ENCODE measurements at regions not wholly inside any gene's neighbourhood (a gene's known extent, or its start where the extent isn't known, plus 50 kb on each side); places are given as distances from the start of the nearest gene placed in this dataset.
A peak's percentile ranks its signal among the peaks of the same experiment; 100 is the strongest.

DNA sequence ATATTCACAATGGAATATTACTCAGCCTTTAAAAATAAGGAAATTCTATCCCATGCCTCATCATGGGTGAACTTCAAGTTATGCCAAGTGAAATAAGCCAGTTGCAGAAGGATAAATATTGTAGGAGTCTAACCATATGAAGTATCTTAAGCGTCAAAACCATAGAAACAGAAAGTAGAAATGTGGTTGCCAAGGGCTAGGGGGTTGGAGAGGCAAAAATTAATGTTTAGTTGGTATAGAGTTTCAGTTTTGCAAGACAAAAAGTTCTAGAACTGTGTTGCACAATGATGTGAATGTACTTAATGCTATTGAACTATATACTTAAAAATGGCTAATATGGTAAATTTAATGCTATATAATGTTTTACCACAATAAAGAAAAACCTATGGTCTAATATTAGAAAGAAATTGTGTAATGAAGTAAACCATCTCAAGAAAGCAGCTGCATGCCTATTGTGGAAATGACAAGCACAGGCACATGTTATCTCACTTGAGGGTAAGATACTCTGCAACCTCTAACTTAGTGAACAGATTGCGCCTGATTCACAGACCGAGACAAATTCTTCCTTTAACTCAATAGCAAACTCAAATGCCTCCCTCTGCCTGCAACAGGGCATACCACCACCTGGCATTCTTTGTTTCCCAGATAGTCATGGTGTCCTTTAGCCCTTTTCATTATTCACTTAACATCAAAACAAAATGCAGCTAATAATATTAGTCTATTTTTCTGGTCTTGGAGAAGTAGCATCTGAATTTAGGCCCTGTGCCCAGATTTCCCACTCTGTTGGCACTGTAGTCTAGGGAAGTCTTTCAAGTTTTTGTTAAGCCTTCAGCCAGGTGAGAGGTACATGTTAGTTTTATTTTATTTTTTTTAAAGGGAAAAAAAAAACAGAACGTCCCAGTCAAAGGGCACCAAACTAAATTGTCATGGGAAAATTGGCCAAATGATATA, 80.2 kb upstream of the ACP3 start:
- no peak for DNase-seq (ENCODE audit: low read depth, low spot score)

DNA sequence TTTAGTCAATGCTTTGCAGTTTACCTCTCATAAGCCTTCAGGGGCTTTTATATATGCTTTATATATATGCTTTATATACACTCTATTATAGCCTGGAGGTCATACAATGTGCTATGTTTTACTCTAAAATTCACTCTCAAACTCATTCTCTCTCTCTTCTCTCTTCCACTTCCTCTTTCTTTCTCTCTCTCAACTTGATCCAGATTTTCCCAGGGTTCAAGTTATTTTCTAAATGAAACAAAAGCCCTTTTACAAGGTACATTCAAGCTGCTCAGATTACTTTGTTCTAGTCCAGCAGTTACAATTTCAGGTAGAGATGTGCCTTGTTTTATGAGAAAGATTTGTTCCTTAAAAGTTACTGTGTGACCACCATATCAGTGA, 79.6 kb upstream of the ACP3 start:
- no peak for DNase-seq (ENCODE audit: low read depth, low spot score)

DNA sequence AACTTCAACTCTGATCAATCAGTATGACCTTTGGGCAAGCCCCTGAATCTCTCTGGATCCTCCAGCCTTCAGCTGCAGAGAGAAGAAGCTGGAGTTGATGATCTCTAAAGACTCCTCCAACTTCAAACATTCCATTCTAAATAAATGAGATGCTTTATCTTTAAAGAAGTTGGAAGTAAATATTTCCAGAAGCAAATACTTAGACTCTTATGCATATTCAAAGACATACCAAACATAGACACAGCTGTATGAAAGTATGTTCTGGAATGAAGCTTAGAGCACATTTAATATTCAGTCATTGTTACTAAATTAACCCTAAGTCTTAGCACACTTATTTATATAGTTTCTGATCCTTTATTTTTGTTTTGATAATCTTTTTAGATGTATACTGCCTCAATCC, 77.6 kb upstream of the ACP3 start:
- no peak for DNase-seq (ENCODE audit: low read depth, low spot score)

DNA sequence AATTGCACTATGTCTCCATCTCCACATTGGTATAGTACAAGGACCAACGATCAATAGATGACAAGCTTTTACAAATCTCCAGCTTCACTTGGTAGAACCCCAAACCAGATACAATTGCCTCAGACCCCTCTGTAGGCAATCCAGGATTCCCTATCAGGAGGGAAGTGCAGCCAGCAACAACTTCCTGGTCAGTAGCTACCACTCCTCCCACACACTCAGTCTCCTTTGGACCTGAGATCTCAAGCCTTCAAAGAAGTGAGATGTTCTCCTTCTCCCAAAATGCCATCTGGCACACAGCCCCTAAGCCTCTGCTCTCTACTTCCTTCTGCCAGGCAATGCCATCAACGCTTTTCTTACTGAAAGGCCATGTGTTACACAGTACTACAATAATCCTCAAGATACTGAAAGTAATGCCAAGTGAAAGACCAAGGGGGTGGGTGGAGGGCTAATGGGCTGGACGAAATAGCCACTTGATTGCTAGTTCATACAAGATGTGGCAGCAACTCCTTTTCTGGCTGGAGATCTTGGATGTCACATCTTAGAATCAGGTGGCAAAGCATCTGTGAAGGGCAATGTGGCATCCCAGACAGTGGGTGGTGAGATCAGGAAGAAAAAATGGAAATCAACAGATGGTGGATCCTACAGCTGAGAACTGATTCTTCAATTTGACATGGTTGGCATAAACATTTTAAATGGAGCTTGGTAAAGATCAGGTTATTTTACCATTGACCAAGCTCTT, 75.3 kb upstream of the ACP3 start:
- no peak for DNase-seq (ENCODE audit: low read depth, low spot score)

DNA sequence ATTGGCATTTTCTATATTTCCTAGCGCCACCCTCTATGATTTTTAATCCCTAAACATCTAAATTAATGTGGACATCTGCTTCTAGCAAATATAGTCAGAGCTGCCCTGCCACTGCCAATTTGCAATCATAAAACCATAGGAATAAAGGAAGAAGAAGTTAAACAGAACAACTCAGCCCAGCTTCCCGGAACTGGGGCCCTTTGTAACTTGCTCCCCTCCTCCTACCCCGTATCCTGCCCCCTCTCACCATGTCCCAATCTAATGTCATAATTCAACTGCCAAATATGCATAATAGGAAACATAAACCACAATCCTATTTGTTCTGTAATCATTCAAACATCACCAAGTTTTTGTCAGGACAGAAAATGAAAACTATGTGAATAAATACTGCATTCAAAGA, 74.4 kb upstream of the ACP3 start:
- DNase-seq (ENCODE audit: low read depth, low spot score) = no peak

DNA sequence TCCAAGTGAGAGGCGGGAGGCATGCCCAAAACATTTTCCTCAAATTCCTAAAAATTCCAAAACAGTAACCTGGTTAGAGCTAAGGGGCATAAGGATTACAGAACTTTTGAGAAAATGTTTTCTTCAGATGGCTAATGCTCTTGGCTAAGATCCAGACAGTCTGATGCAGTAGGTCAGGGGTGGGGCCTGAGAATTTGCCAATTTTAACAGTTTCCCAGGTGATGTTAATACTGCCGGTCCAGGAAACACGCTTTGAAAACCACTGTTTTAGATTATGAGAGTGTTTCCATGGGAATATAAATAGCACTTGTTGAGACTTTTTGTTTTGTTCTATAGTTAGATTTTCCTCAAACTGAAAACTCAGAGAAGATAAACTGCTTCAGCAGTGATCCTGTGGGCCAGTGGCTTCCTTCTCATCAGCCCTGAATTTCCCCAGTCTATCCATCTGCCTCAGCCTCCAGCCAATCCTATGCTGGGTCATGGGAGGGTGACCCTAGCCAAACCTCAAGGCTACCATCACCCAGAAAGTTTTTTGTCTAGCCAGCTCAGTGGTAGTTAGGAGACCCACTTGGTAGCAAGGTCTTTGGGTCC, 71.6 kb upstream of the ACP3 start:
- no peak for DNase-seq (ENCODE audit: low read depth, low spot score)

DNA sequence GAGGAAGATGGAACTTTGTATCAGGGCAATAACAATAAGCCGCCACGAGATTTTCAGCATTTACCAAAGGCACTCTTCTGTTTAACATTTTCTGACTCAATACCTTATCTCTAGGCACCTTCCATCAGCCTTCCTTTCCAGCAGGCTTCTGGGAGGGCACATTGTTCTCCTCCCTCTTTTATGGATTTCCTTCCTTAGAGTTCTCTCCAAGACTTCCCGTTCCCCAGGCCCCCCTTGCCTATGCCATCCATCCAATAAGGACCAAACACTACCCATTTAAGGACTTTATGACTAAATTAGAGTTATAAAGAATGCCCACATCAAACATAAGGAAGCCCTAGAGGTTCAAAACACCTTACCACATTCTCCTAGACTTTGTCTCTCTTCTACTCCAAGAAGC, 71.0 kb upstream of the ACP3 start:
- DNase-seq (ENCODE audit: low read depth, low spot score) = no peak

DNA sequence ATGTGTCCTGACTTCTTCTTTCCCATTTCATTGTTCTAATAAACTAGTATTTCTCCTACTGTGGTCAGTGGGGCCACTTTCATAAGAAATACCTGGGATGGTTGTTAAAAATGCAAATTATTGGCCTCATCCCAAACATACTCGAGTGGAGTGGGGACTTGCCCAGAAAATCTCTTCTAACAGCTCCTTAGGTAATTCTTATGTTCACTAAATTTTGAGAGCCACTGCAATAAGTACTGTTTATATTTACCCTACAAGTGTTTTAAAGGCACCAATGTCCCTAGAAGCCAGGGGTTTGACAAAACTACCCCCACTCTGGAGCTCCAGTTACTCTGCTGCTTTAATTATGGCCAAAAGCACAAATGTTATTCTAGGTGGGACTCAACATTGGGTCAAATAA, 70.0 kb upstream of the ACP3 start:
- no peak for DNase-seq (ENCODE audit: low read depth, low spot score)

DNA sequence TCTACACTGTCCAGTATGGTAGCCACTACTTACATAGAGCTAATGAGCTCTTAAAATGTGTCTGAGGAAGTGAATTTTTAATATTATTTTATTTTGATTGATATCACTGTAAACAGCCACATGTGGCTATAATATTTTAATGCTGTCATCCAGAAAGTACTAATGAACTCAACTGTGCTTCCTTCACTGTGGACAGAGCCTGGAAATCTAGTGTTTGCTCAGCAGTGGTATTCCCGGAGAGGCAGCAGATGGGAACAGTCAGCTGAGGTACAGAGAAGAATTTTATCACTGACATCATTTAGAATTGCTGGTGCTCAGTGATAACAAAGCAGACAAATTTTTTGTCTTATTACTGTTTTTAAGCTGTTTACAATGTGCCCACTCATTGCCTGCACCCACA, 68.7 kb upstream of the ACP3 start:
- DNase-seq (ENCODE audit: low read depth, low spot score) = no peak

DNA sequence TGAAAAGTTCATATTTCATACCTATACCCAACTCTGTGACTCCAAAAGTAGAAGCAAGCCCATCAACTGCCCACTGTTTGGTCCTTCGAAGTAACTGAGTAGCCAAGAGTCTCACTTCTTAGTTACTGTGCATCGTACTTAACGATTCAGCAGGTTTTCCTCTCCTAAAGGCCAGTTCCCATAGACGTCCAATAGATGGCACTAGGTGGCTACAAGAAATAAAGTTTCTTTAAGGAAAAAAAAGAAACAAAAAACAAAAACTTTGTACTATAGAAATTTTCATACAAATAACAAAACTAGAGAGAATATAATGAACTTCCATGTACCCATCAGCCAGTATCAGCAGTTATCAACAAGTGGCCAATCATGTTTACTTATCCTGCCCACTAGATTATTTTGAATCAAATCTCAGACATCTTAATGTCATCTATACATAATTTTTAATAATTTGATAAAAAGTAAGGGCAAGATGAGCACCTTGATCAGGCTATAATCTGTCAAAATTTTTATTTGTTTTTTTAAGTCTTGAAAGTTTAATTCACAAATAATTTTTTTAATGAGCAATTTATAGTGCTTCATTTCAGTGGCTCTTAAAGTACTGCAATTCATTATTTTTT, 63.8 kb upstream of the ACP3 start:
- DNase-seq (ENCODE audit: low read depth, low spot score) = peak; percentile 25

DNA sequence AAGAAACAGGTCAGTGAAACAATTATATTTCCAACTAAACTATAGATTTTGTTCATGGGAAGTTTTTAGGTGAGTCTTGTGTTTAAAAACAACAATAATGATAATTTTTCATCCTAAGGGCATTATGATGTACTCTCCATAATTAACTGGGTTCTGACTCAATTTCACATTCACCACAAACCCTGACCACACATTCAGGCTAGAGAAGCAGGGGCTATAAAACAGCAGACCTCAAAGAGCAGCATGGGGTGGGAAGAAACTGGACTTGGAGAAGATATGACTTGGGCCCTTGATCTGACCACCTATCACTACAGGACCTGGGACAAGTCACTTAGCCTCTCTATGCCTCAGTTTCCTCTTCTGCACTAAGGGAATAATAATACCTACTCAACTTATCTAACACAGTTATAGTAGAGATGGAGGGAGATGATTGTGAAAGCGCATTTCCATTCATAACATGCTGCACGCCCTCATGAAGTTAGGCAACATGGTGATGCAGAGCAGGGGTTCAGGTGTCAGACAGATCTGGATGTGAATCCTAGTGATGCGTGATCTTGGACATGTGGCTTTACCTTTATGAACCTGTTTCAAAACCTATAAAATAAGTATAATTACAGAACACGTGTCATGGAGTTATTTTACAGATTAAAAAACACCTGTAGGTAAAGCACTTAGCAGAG, 63.0 kb upstream of the ACP3 start:
- DNase-seq (ENCODE audit: low read depth, low spot score) = no peak

DNA sequence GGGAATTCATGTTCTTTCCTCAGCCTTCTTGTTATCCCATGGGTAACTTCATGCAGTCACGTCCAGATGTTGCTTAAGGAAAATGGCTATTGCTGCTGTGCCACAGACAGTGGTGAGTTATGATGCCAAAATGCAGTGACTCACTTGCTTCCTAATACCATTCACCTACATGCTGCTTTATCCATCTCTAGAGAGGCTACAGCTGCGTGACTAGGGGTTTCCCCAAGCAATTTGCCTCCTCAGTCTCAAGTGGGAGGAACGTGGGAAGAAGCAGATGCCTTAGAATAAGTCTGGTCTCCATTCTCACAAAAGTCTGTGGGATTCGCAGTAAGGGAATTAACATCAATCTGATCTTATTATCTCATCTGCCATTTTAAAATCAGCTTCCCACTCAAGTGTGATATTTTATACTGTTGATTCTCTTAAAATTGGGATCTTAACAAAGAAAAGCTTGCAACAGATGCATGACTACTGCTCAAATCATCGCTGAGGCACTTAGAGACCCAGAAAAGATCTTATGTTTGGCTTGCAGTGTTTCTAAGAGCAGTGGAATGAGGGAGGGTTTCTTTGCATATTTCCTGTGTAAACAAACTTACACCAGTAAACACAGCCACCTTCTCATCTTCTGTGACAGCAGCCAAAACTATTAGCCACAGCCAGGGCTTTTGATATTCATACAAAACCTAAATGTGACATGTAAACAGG, 62.0 kb upstream of the ACP3 start:
- no peak for DNase-seq (ENCODE audit: low read depth, low spot score)

DNA sequence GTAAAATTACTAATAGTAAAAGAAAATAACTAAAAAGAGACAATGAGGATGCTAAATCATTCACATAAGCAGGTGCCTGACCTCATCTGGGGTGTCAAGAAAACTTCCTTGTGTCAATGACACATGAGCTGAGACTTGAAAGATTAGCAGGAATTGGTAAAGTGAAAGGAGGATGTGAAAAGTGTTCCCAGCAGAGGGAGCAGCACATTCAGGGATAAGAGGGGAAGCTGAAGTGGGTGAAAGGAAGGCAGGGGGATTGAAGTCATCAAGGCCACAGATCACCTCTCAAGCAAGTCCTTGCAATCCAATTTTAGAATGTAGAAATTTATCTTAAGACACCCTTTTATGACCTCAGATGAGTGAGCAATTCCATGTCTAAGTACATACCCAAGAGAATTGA, 60.2 kb upstream of the ACP3 start:
- DNase-seq (ENCODE audit: low read depth, low spot score) = peak; percentile 28

DNA sequence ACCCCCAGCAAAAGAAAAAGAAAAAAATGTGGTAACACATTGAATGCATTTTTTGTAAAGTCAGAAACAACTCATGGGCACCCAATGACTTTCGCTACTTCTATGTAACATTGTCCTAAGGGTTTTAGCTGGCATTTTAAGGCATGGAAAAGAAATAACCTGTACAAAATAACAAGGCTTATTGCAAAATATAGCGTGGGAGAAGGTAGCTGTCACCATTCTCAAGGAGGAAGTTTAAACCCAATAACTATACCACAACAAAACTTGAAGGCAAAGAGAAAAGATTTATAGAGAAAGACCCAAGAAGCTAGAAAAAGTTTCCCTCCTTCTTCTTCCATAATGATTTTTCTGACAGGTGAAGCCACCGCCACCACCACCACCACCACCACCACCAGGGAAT, 55.7 kb upstream of the ACP3 start:
- DNase-seq (ENCODE audit: low read depth, low spot score) = no peak

DNA sequence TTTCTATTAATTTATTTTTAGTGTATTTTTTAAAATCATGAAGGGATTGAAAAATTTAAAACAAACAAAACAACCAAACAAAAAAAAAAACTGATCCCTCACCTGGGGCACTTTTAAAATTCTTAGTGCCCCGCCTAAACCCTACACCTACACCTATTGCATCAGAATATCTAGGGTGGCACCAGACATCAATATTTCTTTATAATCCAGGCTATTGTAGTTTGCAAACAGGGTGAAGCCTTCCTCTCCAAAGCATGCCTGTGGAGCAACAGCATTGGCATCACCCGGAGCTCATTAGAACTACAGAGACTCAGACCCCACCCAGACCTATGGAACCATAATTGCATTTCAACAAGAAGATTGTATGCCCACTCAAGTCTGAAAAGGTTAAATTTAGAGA, 54.9 kb upstream of the ACP3 start:
- DNase-seq (ENCODE audit: low read depth, low spot score) = no peak

DNA sequence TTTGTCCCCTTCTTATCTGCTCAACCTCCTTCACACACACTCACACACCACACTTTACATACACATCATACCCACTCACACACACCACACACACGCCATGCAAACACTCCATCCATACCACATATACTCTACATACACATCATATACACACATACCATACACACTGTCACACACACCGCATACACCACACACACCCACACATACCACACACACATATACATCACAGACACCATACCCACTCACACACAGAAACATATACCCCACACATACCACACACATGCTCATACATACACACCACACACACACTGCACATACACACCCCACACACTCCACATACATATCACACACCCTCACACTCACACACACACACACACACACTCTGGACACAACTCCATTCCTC, 54.3 kb upstream of the ACP3 start:
- no peak for DNase-seq (ENCODE audit: low read depth, low spot score)

DNA sequence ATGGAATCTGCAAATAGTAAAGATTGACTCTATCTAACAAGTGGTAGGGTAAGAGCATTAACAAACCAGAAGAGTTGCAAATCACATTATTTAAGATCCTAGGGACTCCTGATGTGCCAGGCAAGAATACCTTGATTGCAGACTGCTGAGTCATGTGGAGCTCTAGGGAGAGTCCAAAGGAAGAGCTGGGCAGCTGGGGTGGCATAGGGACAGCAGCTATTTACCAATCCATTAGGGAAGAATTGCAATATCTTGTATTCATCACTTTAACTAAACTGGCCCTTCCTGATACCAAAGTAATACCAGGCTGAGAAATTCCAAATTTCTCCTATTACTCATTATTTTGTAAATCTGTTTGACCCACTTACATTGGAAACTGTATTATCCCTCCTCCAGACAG, 52.2 kb upstream of the ACP3 start:
- no peak for DNase-seq (ENCODE audit: low read depth, low spot score)

DNA sequence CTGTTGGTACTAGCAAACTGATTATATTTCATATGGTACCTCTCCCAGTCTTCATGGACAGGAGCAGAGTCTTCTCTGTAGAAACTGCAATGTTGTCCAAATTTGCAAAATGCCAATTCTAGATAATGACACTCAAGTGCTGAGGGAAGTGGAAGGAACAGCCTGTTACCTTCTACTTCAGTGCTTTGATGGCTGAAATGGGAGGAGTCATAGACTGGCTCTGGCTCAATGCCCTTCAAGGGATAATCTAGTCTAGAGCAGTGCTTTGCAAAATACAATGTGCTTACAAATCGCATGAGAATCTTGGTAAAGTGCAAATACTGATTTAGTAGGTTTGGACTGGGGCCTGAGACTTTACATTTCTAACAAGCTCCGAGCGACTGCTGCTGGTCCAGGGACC, 51.7 kb upstream of the ACP3 start:
- no peak for DNase-seq (ENCODE audit: low read depth, low spot score)

DNA sequence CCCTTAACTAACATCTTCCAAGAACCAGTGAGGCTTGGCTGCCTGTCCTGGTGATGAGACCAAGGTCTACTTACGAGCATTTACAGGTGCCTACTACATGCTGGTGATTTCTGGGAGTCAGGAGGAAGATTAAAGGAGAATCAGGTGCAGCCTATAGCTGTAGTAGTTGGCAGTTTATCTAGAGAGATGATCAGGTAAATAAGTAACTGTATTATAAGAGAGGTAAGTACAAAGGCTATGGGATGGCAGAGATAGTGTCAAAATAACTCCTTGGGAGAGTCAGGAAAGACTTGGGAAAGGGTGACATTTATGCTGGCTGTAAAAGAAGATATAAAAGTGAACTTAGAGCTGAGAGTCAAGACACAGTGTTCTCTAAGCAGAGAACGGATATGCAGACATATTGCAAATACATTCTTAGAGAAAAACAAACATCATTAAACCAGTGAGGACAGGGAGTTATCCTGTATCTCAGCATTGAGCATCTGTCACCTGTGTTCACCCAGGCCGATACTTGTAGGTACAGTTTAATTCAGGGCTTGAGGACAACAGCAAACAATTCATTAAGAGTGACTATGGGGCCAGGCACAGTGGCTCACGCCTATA, 49.7 kb upstream of the ACP3 start:
- no peak for DNase-seq (ENCODE audit: low read depth, low spot score)

Data from iPS DF 19.7 (cell line).